Endodermal cell (in vitro differentiated cells): ENCODE measurements at regions not wholly inside any gene's neighbourhood (a gene's known extent, or its start where the extent isn't known, plus 50 kb on each side); places are given as distances from the start of the nearest gene placed in this dataset.

Experiments
- DNase-seq: peaks from one replicate; pipeline ENCODE4 v3.0.0-alpha.2; 2017
- H3K27ac ChIP-seq: 2 replicates; pipeline ENCODE4 v1.5.1; 2013; ENCODE audit warnings: mild to moderate bottlenecking, low read depth, low read length, moderate library complexity
- H3K27me3 ChIP-seq: 2 replicates; pipeline ENCODE4 v1.6.1; 2013; ENCODE audit warnings: mild to moderate bottlenecking, low read length, moderate library complexity; ENCODE audit not compliant: insufficient read depth, control insufficient read depth, poor library complexity, severe bottlenecking
- H3K36me3 ChIP-seq: 2 replicates; pipeline ENCODE4 v1.7.0; 2013; ENCODE audit warnings: mild to moderate bottlenecking, low read length, moderate library complexity; ENCODE audit not compliant: control insufficient read depth, insufficient read depth
- H3K4me1 ChIP-seq: one replicate; pipeline ENCODE4 v1.7.0; 2013; ENCODE audit warnings: low read length; ENCODE audit not compliant: control insufficient read depth, insufficient read depth
- H3K4me3 ChIP-seq: 2 replicates; pipeline ENCODE4 v1.5.1; 2013; ENCODE audit warnings: mild to moderate bottlenecking, low read length, moderate library complexity
- H3K9ac ChIP-seq: 2 replicates; pipeline ENCODE4 v1.6.1; 2013; ENCODE audit warnings: mild to moderate bottlenecking, low read length, moderate library complexity; ENCODE audit not compliant: poor library complexity, severe bottlenecking; ENCODE audit errors: extremely low read depth
- H3K9me3 ChIP-seq: 2 replicates; pipeline ENCODE4 v1.6.1; 2013; ENCODE audit warnings: mild to moderate bottlenecking, low read length, moderate library complexity; ENCODE audit not compliant: control insufficient read depth
- H3K27ac Mint-ChIP-seq: 2 replicates; pipeline ENCODE4 v1.8.0; 2020; ENCODE audit warnings: mixed read lengths
- H3K27me3 Mint-ChIP-seq: 2 replicates; pipeline ENCODE4 v1.8.0; 2021; ENCODE audit warnings: mild to moderate bottlenecking, mixed read lengths; ENCODE audit not compliant: insufficient read depth
- H3K36me3 Mint-ChIP-seq: 2 replicates; pipeline ENCODE4 v1.8.0; 2020; ENCODE audit warnings: low read depth, mixed read lengths
- H3K4me1 Mint-ChIP-seq: 2 replicates; pipeline ENCODE4 v1.8.0; 2020; ENCODE audit warnings: mixed read lengths
- H3K4me3 Mint-ChIP-seq: 2 replicates; pipeline ENCODE4 v1.8.0; 2020; ENCODE audit warnings: mild to moderate bottlenecking, moderate library complexity, mixed read lengths
- H3K9me3 Mint-ChIP-seq: 2 replicates; pipeline ENCODE4 v1.8.0; 2020; ENCODE audit warnings: mild to moderate bottlenecking, mixed read lengths
- CTCF ChIP-seq: fragments of 200-600 bp; sonication (generic); conservative IDR thresholded peaks from 2 replicates; pipeline ENCODE4 v1.5.0; 2021; ENCODE audit warnings: antibody characterized with exemption, mild to moderate bottlenecking
- WGBS, 2 experiments: methylation state at CpG; one replicate each; pipeline versions ENCODE4 v1.1.5 to v1.1.7; 2013; ENCODE audit warnings: missing lambda C conversion rate in 2 of 2, mixed read lengths in 1 of 2; ENCODE audit not compliant: insufficient coverage in 1 of 2, insufficient read length in 1 of 2; 5-methylcytosine and 5-hydroxymethylcytosine counted together

GRCh38 chr1:95671098-95671497 is 437.1 kb downstream of the RWDD3 start:
- peaks cover 7% of the 10 kb centered on the region for H3K4me1 Mint-ChIP-seq
- Histone ChIP-seq H3K4me3 (no peak overlapping the region), H3K9ac (no peak overlapping the region), H3K27me3 (no peaks in the 10 kb centered on the region), H3K27ac (no peak overlapping the region), H3K4me1 (no peaks in the 10 kb centered on the region), H3K36me3 (no peaks in the 10 kb centered on the region), H3K9me3 (no peaks in the 10 kb centered on the region)
- no peak for TF ChIP-seq CTCF
- H3K4me3 Mint-ChIP-seq = no peak overlapping the region
- DNase-seq = no peak
- WGBS, 2 experiments = 100% methylated on average over 1 of the region's 1 CpG; no CpG with 5 or more reads in 1 of the 2 experiments
- no peaks in the 10 kb centered on the region for H3K36me3 Mint-ChIP-seq
- H3K27me3 Mint-ChIP-seq = no peaks in the 10 kb centered on the region
- H3K9me3 Mint-ChIP-seq = peaks cover 6% of the 10 kb centered on the region
- no peak overlapping the region for H3K27ac Mint-ChIP-seq

GRCh38 chr1:95679262-95679661 is 445.3 kb downstream of the RWDD3 start:
- Mint-ChIP-seq H3K27me3 (peaks cover 2% of the 10 kb centered on the region), H3K36me3 (no peaks in the 10 kb centered on the region), H3K9me3 (no peaks in the 10 kb centered on the region), H3K27ac (no peak overlapping the region), H3K4me1 (peaks cover 12% of the 10 kb centered on the region), H3K4me3 (no peak overlapping the region)
- WGBS, 2 experiments = 92 to 100% methylated on average over 1 to 5 of the region's 5 CpGs
- Histone ChIP-seq H3K9me3 (no peaks in the 10 kb centered on the region), H3K27me3 (no peaks in the 10 kb centered on the region), H3K4me3 (no peak overlapping the region), H3K9ac (no peak overlapping the region), H3K36me3 (no peaks in the 10 kb centered on the region), H3K27ac (no peak overlapping the region), H3K4me1 (peaks cover 3% of the 10 kb centered on the region)
- DNase-seq = peak; percentile 42
- TF ChIP-seq CTCF = peak; percentile 40

- H3K27me3 ChIP-seq = no peaks in the 10 kb centered on the region
- WGBS, 2 experiments = 31% methylated on average over 1 of the region's 2 CpGs; no CpG with 5 or more reads in 1 of the 2 experiments
- DNase-seq = peak; percentile 49
- Mint-ChIP-seq H3K36me3 (no peaks in the 10 kb centered on the region), H3K27me3 (no peaks in the 10 kb centered on the region), H3K9me3 (no peaks in the 10 kb centered on the region), H3K27ac (no peak overlapping the region), H3K4me1 (peaks cover 15% of the 10 kb centered on the region), H3K4me3 (no peak overlapping the region)
- no peaks in the 10 kb centered on the region for H3K9me3 ChIP-seq
- no peak for TF ChIP-seq CTCF
- no peak overlapping the region for H3K9ac ChIP-seq
- no peak overlapping the region for H3K4me3 ChIP-seq
- H3K4me1 ChIP-seq = peaks cover 3% of the 10 kb centered on the region
- no peak overlapping the region for H3K27ac ChIP-seq
- no peaks in the 10 kb centered on the region for H3K36me3 ChIP-seq
Measured at GRCh38 chr1:95685081-95685480, 451.1 kb downstream of the RWDD3 start.
